ENCODE measurements at regions not wholly inside any gene's neighbourhood (a gene's known extent, or its start where the extent isn't known, plus 50 kb on each side); places are given as distances from the start of the nearest gene placed in this dataset.

DNA sequence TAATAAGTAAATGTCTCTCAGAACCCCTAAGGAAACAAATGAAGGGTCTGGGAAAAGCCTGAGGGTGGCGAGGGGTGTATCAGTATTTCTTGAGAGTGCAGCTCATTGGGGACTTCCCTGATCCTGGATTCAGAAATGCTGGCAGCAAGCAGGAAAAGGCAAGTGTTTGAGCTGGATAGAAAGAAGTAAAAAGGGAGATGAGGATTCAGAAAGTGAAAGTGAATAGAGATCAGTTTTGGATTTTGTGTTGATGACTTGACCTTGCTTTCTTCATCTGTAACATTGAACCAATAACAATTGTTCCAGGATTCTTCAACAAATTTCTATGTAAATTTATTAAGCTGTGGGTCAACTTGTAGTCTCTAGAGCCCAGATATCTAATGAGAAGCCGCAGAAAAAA lies 66.9 kb upstream of the CTSC start:
- no peak for DNase-seq

GRCh38 chr11:88402784-88403183 lies 65.2 kb upstream of the CTSC start:
- DNase-seq = no peak

DNA sequence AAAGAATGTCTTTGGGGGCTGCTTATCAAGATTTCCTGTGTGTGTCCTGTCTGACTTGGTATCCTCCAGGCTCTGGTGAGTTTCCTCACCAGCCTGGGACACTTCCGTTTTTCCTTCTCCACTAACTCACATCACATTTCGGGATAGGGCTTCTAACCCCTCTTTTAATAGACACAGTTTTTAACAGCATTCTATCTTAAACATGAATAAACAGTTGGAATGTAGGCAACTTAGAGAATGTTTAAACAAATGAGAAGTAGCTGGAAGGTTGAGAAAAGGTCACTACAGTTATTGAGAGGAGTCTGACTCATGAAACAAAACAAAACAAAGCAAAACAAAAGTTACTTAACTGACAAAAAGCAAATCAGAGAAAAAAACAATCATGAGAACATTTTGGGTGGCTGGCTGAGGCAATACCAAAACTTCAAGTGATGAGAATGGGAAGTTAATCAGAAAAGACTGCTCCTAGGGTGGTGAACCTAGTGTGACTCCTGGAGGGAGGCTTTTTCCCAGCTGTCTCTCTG lies 64.7 kb upstream of the CTSC start:
- no peak for DNase-seq

- no peak for DNase-seq
Measured at GRCh38 chr11:88398791-88399570, 61.4 kb upstream of the CTSC start.

GRCh38 chr11:88398372-88398771 lies 60.8 kb upstream of the CTSC start:
- DNase-seq = no peak

GRCh38 chr11:88390254-88390653 lies 52.7 kb upstream of the CTSC start:
- DNase-seq = no peak

- DNase-seq = no peak
Measured at GRCh38 chr11:88387957-88388356, 50.4 kb upstream of the CTSC start.
